Right lobe of liver (tissue), 6 donors: ENCODE measurements at regions not wholly inside any gene's neighbourhood (a gene's known extent, or its start where the extent isn't known, plus 50 kb on each side); places are given as distances from the start of the nearest gene placed in this dataset.

Experiments
- ATAC-seq, 4 donors: fragments of 200-7000 bp; cut with Tn5 transposase; one replicate each; pipeline ENCODE4 v1.9.1; 2020; ENCODE audit warnings: mild to moderate bottlenecking in 4 of 4, moderate library complexity in 4 of 4
- DNase-seq, 3 donors: peaks; one replicate each; pipeline ENCODE4 v3.0.0-alpha.2; 2020
- H3K27ac ChIP-seq, 3 donors: fragments of 200-600 bp; one replicate each; pipeline ENCODE4 v1.8.0; 2022
- H3K27me3 ChIP-seq, 2 donors: fragments of 200-600 bp; one replicate each; pipeline ENCODE4 v1.8.0; 2022
- H3K36me3 ChIP-seq, 4 donors: fragments of 200-600 bp; sonication (generic) in 1 of 4; one replicate each; pipeline versions ENCODE4 v1.5.1 to v1.8.0; 2017 to 2022; ENCODE audit warnings: control low read depth in 1 of 4
- H3K4me1 ChIP-seq, 4 donors: fragments of 200-600 bp; sonication (generic) in 1 of 4; one replicate each; pipeline versions ENCODE4 v1.5.1 to v1.8.0; 2017 to 2022; ENCODE audit warnings: control low read depth in 1 of 4
- H3K4me3 ChIP-seq, 3 donors: fragments of 200-600 bp; one replicate each; pipeline ENCODE4 v1.8.0; 2022
- H3K9me3 ChIP-seq, 4 donors: fragments of 200-600 bp; sonication (generic) in 1 of 4; one replicate each; pipeline versions ENCODE4 v1.5.1 to v1.8.0; 2017 to 2022; ENCODE audit warnings: control low read depth in 1 of 4
- POLR2A ChIP-seq: fragments of 450-650 bp; IDR thresholded peaks from one replicate; pipeline ENCODE4 v1.6.1; 2017; ENCODE audit warnings: antibody characterized with exemption, mild to moderate bottlenecking
- WGBS: methylation state at CpG from one replicate; pipeline ENCODE4 v1.1.6; 2018; ENCODE audit warnings: low coverage, low lambda C conversion rate; ENCODE audit not compliant: insufficient coverage; ENCODE audit errors: missing lambda C conversion rate; 5-methylcytosine and 5-hydroxymethylcytosine counted together
- intact Hi-C, 2 donors: fragments of 100-400 bp; cut with DNase I; formaldehyde crosslinking; loops; one replicate each; pipeline versions ENCODE4 v1.11.2 to v1.14.1; 2022
- small RNA-seq, 2 experiments: library from RNA; depleted of rRNA; stranded (forward); fragments of <200 nt; gene quantifications; one replicate each; pipeline ENCODE3, GENCODE V24; 2016
- TF ChIP-seq, protein P1 (sequence below), 4 donors: fragments of 200-600 bp in 3 of 4; fragments of 450-650 bp in 1 of 4; IDR thresholded peaks; one replicate each; pipeline versions ENCODE4 v1.5.1 to v1.8.0; 2016 to 2022; ENCODE audit warnings: antibody characterized with exemption in 4 of 4, mild to moderate bottlenecking in 2 of 4
- donor health status: DM: no; HTN: yes; CAD: no.
- donor health status: DM: no; HTN: no; CAD: no.
- donor health status: DM: no; HTN: no; CAD: no.
- donor health status: DM: no; HTN: yes; CAD: no.
- donor health status: DM: no; HTN: yes; CAD: no.

DNA sequence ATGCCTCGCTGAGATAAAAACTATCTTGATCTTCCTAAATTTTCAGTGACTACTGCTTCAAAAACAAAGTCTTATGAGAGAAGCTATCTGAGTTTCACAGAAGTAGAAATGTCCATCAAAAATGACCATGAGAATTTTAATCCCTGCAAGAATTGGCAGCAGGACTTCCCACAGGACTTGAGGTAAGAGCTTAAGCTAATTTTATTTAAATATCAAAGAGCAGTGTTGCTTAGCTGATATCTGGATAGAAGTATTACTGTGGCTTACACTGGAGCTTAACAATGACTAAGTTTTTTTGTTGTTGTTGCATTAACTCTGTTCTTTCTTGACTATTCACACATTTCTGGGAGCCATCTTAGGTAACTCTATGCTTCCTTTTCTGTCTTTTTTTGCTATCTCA is 60.8 kb upstream of the EPHA3 start:
- no peak for DNase-seq
- TF ChIP-seq POLR2A, result no peak
- TF ChIP-seq, protein P1, sequence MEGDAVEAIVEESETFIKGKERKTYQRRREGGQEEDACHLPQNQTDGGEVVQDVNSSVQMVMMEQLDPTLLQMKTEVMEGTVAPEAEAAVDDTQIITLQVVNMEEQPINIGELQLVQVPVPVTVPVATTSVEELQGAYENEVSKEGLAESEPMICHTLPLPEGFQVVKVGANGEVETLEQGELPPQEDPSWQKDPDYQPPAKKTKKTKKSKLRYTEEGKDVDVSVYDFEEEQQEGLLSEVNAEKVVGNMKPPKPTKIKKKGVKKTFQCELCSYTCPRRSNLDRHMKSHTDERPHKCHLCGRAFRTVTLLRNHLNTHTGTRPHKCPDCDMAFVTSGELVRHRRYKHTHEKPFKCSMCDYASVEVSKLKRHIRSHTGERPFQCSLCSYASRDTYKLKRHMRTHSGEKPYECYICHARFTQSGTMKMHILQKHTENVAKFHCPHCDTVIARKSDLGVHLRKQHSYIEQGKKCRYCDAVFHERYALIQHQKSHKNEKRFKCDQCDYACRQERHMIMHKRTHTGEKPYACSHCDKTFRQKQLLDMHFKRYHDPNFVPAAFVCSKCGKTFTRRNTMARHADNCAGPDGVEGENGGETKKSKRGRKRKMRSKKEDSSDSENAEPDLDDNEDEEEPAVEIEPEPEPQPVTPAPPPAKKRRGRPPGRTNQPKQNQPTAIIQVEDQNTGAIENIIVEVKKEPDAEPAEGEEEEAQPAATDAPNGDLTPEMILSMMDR (IDR thresholded peaks at IDR 0.05), result no peak
- H3K27me3 ChIP-seq, result no peaks in the 10 kb centered on the region

GRCh38 chr3:89049119-89049518 is 58.3 kb upstream of the EPHA3 start:
- TF ChIP-seq POLR2A, result no peak
- TF ChIP-seq, protein P1 (IDR thresholded peaks at IDR 0.05), result no peak
- no peaks in the 10 kb centered on the region for H3K27me3 ChIP-seq
- H3K4me3 ChIP-seq, result no peak overlapping the region
- WGBS, result 17% methylated on average over 1 of the region's 2 CpGs
- H3K36me3 ChIP-seq, result no peaks in the 10 kb centered on the region
- no peaks in the 10 kb centered on the region for H3K4me1 ChIP-seq
- no peaks in the 10 kb centered on the region for H3K9me3 ChIP-seq
- H3K27ac ChIP-seq, result no peak overlapping the region
- intact Hi-C loops, result no loop called here
- DNase-seq, result no peak
- ATAC-seq, result no peak

More for the DNA sequence above, 60.8 kb upstream of the EPHA3 start:
- intact Hi-C loops, result no loop called here
- Histone ChIP-seq H3K27ac (no peak overlapping the region), H3K36me3 (no peaks in the 10 kb centered on the region), H3K9me3 (no peaks in the 10 kb centered on the region), H3K4me1 (no peaks in the 10 kb centered on the region), H3K4me3 (no peak overlapping the region)
- WGBS, result 27% methylated on average over 1 of the region's 1 CpG
- ATAC-seq, result no peak

GRCh38 chr3:89052386-89052785 is 55.0 kb upstream of the EPHA3 start:
- TF ChIP-seq, protein P1 (IDR thresholded peaks at IDR 0.05), result no peak
- TF ChIP-seq POLR2A, result no peak
- Histone ChIP-seq H3K27me3 (no peaks in the 10 kb centered on the region), H3K27ac (no peak overlapping the region), H3K4me1 (no peaks in the 10 kb centered on the region), H3K36me3 (no peaks in the 10 kb centered on the region), H3K9me3 (no peaks in the 10 kb centered on the region), H3K4me3 (no peak overlapping the region)
- WGBS, result 35% methylated on average over 2 of the region's 3 CpGs
- ATAC-seq (no peak), DNase-seq (no peak)
- intact Hi-C loops, result no loop called here

DNA sequence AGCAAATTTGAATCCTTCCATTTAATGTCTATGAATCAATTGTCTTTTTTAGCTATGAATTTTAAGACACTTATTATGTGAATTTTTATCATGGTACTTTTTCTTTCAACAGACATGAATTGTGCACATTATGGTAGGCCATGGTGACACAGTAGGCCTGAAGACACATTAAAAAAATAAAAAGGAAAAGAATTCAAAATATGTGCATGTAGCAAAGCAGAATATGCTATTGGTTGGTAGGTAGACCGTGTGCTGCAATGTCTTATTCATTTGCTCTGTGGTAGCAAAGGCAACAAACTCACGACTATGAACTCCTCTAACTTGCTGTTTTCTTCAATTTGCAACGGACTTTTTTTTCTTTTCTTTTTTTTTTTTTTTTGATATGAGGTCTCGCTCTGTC is 50.0 kb upstream of the EPHA3 start:
- no peaks in the 10 kb centered on the region for H3K27me3 ChIP-seq
- TF ChIP-seq POLR2A, result no peak
- TF ChIP-seq, protein P1 (IDR thresholded peaks at IDR 0.05), result no peak
- no peaks in the 10 kb centered on the region for H3K4me1 ChIP-seq
- ATAC-seq (no peak), DNase-seq (no peak)
- 34% methylated on average over 4 of the region's 4 CpGs for WGBS
- H3K9me3 ChIP-seq, result no peaks in the 10 kb centered on the region
- no peak overlapping the region for H3K27ac ChIP-seq
- H3K4me3 ChIP-seq, result no peak overlapping the region
- no peaks in the 10 kb centered on the region for H3K36me3 ChIP-seq
- intact Hi-C loops, result no loop called here

Small RNAs in the stretch of these regions (small RNA-seq; reads per million reads assigned to genes)
- gene RF00019, result 0 reads per million in 2 experiments
